Esophagus squamous epithelium (tissue), 4 donors: ENCODE measurements at regions not wholly inside any gene's neighbourhood (a gene's known extent, or its start where the extent isn't known, plus 50 kb on each side); places are given as distances from the start of the nearest gene placed in this dataset.

ENCODE experiments used
- CTCF ChIP-seq, 6 experiments: fragments of 450-650 bp in 4 of 6; fragments of 200-600 bp in 2 of 6; sonication (generic) in 2 of 6; IDR thresholded peaks; one replicate each; pipeline ENCODE4 v1.5.1; 2016 to 2019; ENCODE audit warnings: antibody characterized with exemption in 6 of 6, mild to moderate bottlenecking in 4 of 6, moderate library complexity in 4 of 6
- POLR2A ChIP-seq, 4 donors: fragments of 450-650 bp; IDR thresholded peaks; one replicate each; pipeline ENCODE4 v1.6.1; 2017; ENCODE audit warnings: antibody characterized with exemption in 4 of 4, mild to moderate bottlenecking in 4 of 4, moderate library complexity in 3 of 4

GRCh38 chr18:28777756-28778155 is 600.8 kb upstream of the CDH2 start:
- TF ChIP-seq POLR2A (IDR thresholded peaks at IDR 0.05): no peak
- TF ChIP-seq CTCF (IDR thresholded peaks at IDR 0.05): no peak
